ENCODE measurements at regions not wholly inside any gene's neighbourhood (a gene's known extent, or its start where the extent isn't known, plus 50 kb on each side); places are given as distances from the start of the nearest gene placed in this dataset.

DNA sequence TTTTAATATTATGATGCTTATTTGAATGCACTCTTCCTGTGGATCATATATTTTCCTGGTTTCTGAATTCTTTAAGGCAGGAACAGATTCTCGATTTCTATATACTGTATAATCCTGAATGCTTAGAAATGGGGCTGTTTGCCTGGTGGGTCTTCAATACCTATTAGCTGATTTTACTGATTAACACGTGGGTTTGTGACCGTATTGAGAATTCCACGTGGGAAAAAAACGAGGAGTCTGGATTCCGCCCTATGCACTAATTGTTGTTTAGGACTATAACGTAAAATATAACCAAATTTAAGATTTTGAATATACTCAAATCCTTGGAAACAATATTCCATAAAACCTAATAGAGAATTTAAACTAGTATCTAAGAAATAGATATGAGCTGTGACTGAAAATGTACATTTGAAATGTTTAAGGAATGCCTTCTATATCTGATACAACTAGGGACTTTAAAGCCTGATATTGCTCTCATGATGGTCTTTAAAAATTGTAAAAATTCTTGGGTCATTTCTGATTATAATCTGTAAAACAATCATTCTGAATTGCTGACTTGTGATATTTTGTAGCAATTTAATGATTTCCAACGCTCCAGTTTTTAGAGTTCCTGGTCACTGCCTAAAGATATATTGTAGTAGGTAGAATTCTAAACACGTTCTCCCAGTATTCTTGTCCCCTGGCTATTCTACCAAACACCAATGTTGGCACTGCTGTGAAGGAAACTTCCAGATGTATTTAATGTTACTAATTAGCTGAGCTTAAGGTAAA, 93.6 kb upstream of the NOX3 start:
- no peak for TF ChIP-seq POLR2A (IDR thresholded peaks at IDR 0.05; ENCODE audit: low read length)
- TF ChIP-seq GATA1 (IDR thresholded peaks at IDR 0.05; ENCODE audit: low read depth, low read length): no peak
